HT1080 (cell line): ENCODE measurements at regions not wholly inside any gene's neighbourhood (a gene's known extent, or its start where the extent isn't known, plus 50 kb on each side); places are given as distances from the start of the nearest gene placed in this dataset.
"Not testable (repeated sequence)": the region's sequence is repeated elsewhere in the genome, so short reads cannot be mapped to it uniquely, and the experiment has no call there.

ENCODE experiments used
- DNase-seq: peaks from one replicate; pipeline ENCODE4 v3.0.0-alpha.2; 2015; ENCODE audit warnings: low read depth

- no peak for DNase-seq
These were observed 255.0 kb upstream of the ADGRL2 start for GRCh38 chr1:81545734-81546133.

- DNase-seq: no peak
These were observed 257.0 kb upstream of the ADGRL2 start for GRCh38 chr1:81543764-81544163.

- DNase-seq: no peak
These were observed 258.5 kb upstream of the ADGRL2 start for GRCh38 chr1:81542196-81542595.

GRCh38 chr1:81540216-81540615 lies 260.5 kb upstream of the ADGRL2 start:
- DNase-seq: no peak

- DNase-seq: no peak
These were observed 271.7 kb upstream of the ADGRL2 start for GRCh38 chr1:81529014-81529413.

- DNase-seq: no peak
These were observed 275.6 kb upstream of the ADGRL2 start for GRCh38 chr1:81525085-81525484.

- no peak for DNase-seq
These were observed 280.7 kb upstream of the ADGRL2 start for GRCh38 chr1:81519987-81520386.

GRCh38 chr1:81517987-81518386 lies 282.7 kb upstream of the ADGRL2 start:
- DNase-seq: no peak

GRCh38 chr1:81513796-81514354 lies 286.9 kb upstream of the ADGRL2 start:
- no peak for DNase-seq

GRCh38 chr1:81512252-81513003 lies 288.3 kb upstream of the ADGRL2 start:
- DNase-seq: no peak

GRCh38 chr1:81511281-81511680 lies 289.5 kb upstream of the ADGRL2 start:
- DNase-seq: no peak

GRCh38 chr1:81510701-81511100 lies 290.0 kb upstream of the ADGRL2 start:
- no peak for DNase-seq

- no peak for DNase-seq
These were observed 291.1 kb upstream of the ADGRL2 start for GRCh38 chr1:81509594-81509993.

GRCh38 chr1:81506699-81507098 lies 294.0 kb upstream of the ADGRL2 start:
- DNase-seq: no peak

- no peak for DNase-seq
These were observed 294.9 kb upstream of the ADGRL2 start for GRCh38 chr1:81505831-81506230.

- not testable (repeated sequence) for DNase-seq
These were observed 295.9 kb upstream of the ADGRL2 start for GRCh38 chr1:81504820-81505219.

- not testable (repeated sequence) for DNase-seq
These were observed 298.0 kb upstream of the ADGRL2 start for GRCh38 chr1:81502705-81503104.

- not testable (repeated sequence) for DNase-seq
These were observed 299.2 kb upstream of the ADGRL2 start for GRCh38 chr1:81501485-81501884.

- DNase-seq: no peak
These were observed 301.2 kb upstream of the ADGRL2 start for GRCh38 chr1:81499487-81499886.

- no peak for DNase-seq
These were observed 302.0 kb upstream of the ADGRL2 start for GRCh38 chr1:81498471-81499462.

- no peak for DNase-seq
These were observed 304.4 kb upstream of the ADGRL2 start for GRCh38 chr1:81496349-81496748.
